SK-N-SH (cell line): ENCODE measurements at regions not wholly inside any gene's neighbourhood (a gene's known extent, or its start where the extent isn't known, plus 50 kb on each side); places are given as distances from the start of the nearest gene placed in this dataset.

Source experiments
- CTCF ChIA-PET: fragments of 300-600, 350-600 bp; formaldehyde crosslinking; extraction: SDS; loops from one replicate; lab custom pipeline; 2021; lab: Yijun Ruan, JAX
- POLR2A ChIA-PET: fragments of 350-600 bp; sonication (Branson Sonifier 250); formaldehyde crosslinking; extraction: SDS; loops from one replicate; lab custom pipeline; 2020; ENCODE audit warnings: antibody characterized with exemption, inconsistent platforms; lab: Yijun Ruan, JAX
- DNase-seq: peaks from one replicate; pipeline ENCODE4 v3.0.0; 2012
- H2AFZ ChIP-seq: fragments of 200-600 bp; sonication (generic); 2 replicates; pipeline ENCODE4 v1.8.1; 2016; ENCODE audit warnings: antibody characterized with exemption, mild to moderate bottlenecking, low read depth
- H3F3A ChIP-seq: fragments of 200-600 bp; sonication (generic); replicated peaks from 2 replicates; pipeline ENCODE3; 2016; ENCODE audit warnings: antibody characterized with exemption, mild to moderate bottlenecking; ENCODE audit not compliant: insufficient read depth
- H3K27ac ChIP-seq, 2 experiments: fragments of 200-500 bp in 1 of 2; fragments of 200-600 bp in 1 of 2; sonication (Bioruptor generic) in 1 of 2; sonication (generic), shearing (Covaris generic) in 1 of 2; 2 replicates each; pipeline versions ENCODE4 v1.5.1 to v1.6.1; 2014 to 2016; ENCODE audit warnings: low read depth in 2 of 2, inconsistent platforms in 1 of 2, low read length in 1 of 2, mild to moderate bottlenecking in 1 of 2, mixed read lengths in 1 of 2
- H3K27me3 ChIP-seq: fragments of 200-600 bp; sonication (generic), shearing (Covaris generic); 2 replicates; pipeline ENCODE4 v1.6.1; 2016; ENCODE audit warnings: mixed run types; ENCODE audit not compliant: insufficient read depth
- H3K36me3 ChIP-seq, 2 experiments: fragments of 200-500 bp in 1 of 2; fragments of 200-600 bp in 1 of 2; sonication (Bioruptor generic) in 1 of 2; sonication (generic) in 1 of 2; replicated peaks in 1 of 2; 2 replicates each; pipeline versions ENCODE3 to v1.5.1; 2014 to 2016; ENCODE audit warnings: low read length in 1 of 2, mild to moderate bottlenecking in 1 of 2; ENCODE audit not compliant: insufficient read depth in 2 of 2, control insufficient read depth in 1 of 2
- H3K4me1 ChIP-seq, 2 experiments: fragments of 200-500 bp in 1 of 2; fragments of 200-600 bp in 1 of 2; sonication (Bioruptor generic) in 1 of 2; sonication (generic), shearing (Covaris generic) in 1 of 2; 2 replicates each; pipeline versions ENCODE4 v1.5.1 to v1.6.1; 2014 to 2016; ENCODE audit warnings: low read depth in 1 of 2, low read length in 1 of 2, mixed run types in 1 of 2; ENCODE audit not compliant: insufficient read depth in 2 of 2, control insufficient read depth in 1 of 2
- H3K4me2 ChIP-seq: fragments of 200-600 bp; sonication (generic), shearing (Covaris generic); 2 replicates; pipeline ENCODE4 v1.6.1; 2017; ENCODE audit warnings: mixed run types
- H3K4me3 ChIP-seq, 2 experiments: fragments of 200-500 bp in 1 of 2; fragments of 200-600 bp in 1 of 2; sonication (Bioruptor generic) in 1 of 2; sonication (generic), shearing (Covaris generic) in 1 of 2; 2 replicates each; pipeline versions ENCODE4 v1.5.1 to v1.8.1; 2014 to 2016; ENCODE audit warnings: low read depth in 2 of 2, inconsistent platforms in 1 of 2, low read length in 1 of 2, mild to moderate bottlenecking in 1 of 2, mixed read lengths in 1 of 2, moderate library complexity in 1 of 2
- H3K79me2 ChIP-seq: fragments of 200-600 bp; sonication (generic); 2 replicates; pipeline ENCODE4 v1.8.1; 2017; ENCODE audit warnings: mild to moderate bottlenecking; ENCODE audit not compliant: insufficient read depth
- H3K9ac ChIP-seq: fragments of 200-600 bp; sonication (generic); 2 replicates; pipeline ENCODE4 v1.6.1; 2017; ENCODE audit warnings: mixed run types
- H3K9me2 ChIP-seq: fragments of 200-600 bp; sonication (generic); 2 replicates; pipeline ENCODE4 v1.6.1; 2017; ENCODE audit warnings: mixed run types
- H3K9me3 ChIP-seq: fragments of 200-600 bp; sonication (generic); 2 replicates; pipeline ENCODE4 v1.6.1; 2017; ENCODE audit warnings: mixed run types, mild to moderate bottlenecking, moderate library complexity
- H4K20me1 ChIP-seq: fragments of 200-600 bp; sonication (generic); 2 replicates; pipeline ENCODE4 v1.6.1; 2017; ENCODE audit warnings: mild to moderate bottlenecking, mixed run types; ENCODE audit not compliant: insufficient read depth
- EP300 ChIP-seq, 2 experiments: IDR thresholded peaks; 2 replicates each; pipeline versions ENCODE4 v1.4.0 to v1.6.1; 2012; ENCODE audit warnings: borderline replicate concordance in 1 of 2, low read depth in 1 of 2, low read length in 1 of 2
- EZH2phosphoT487 ChIP-seq: fragments of 200-600 bp; sonication (generic); IDR thresholded peaks from 2 replicates; pipeline ENCODE4 v1.6.1; 2017; ENCODE audit warnings: low read depth, mixed run types, mild to moderate bottlenecking, antibody characterized with exemption, moderate library complexity, borderline replicate concordance
- FOSL2 ChIP-seq: IDR thresholded peaks from 2 replicates; pipeline ENCODE4 v1.4.0; 2012; ENCODE audit warnings: low read depth, mild to moderate bottlenecking, moderate library complexity, borderline replicate concordance
- FOXJ3 ChIP-seq: sonication (generic); formaldehyde crosslinking; IDR thresholded peaks from 2 replicates; pipeline ENCODE4 v1.5.1; 2020; ENCODE audit warnings: mild to moderate bottlenecking, missing genetic modification reagents
- FOXM1 ChIP-seq: IDR thresholded peaks from 2 replicates; pipeline ENCODE4 v1.4.0; 2012; ENCODE audit warnings: low read depth, mild to moderate bottlenecking
- GATA2 ChIP-seq: sonication (generic); formaldehyde crosslinking; IDR thresholded peaks from 2 replicates; pipeline ENCODE4 v1.5.0; 2020; ENCODE audit warnings: mild to moderate bottlenecking, missing genetic modification reagents
- IRF3 ChIP-seq: fragments of 150-350 bp; IDR thresholded peaks from 2 replicates; pipeline ENCODE4 v1.6.1; 2016; ENCODE audit warnings: mild to moderate bottlenecking, low read depth, low read length
- MXI1 ChIP-seq: IDR thresholded peaks from 2 replicates; pipeline ENCODE4 v1.6.1; 2012; ENCODE audit warnings: mild to moderate bottlenecking, low read depth, low read length, improper control_type of control experiment
- NFIC ChIP-seq: IDR thresholded peaks from 2 replicates; pipeline ENCODE4 v1.4.0; 2012; ENCODE audit warnings: borderline replicate concordance
- NRF1 ChIP-seq: IDR thresholded peaks from 2 replicates; pipeline ENCODE4 v1.6.1; 2012; ENCODE audit warnings: low read depth, mild to moderate bottlenecking, low read length
- RCOR1 ChIP-seq: fragments of 150-350 bp; IDR thresholded peaks from 2 replicates; pipeline ENCODE4 v1.6.1; 2017; ENCODE audit warnings: antibody characterized with exemption, low read length
- RFX5 ChIP-seq: IDR thresholded peaks from 2 replicates; pipeline ENCODE4 v1.6.1; 2012; ENCODE audit warnings: mild to moderate bottlenecking, improper control_type of control experiment, low read length
- USF2 ChIP-seq: fragments of 150-350 bp; IDR thresholded peaks from 2 replicates; pipeline ENCODE4 v1.6.1; 2017; ENCODE audit warnings: antibody characterized with exemption, low read length, low read depth, borderline replicate concordance
- WGBS: methylation state at CpG from one replicate; pipeline ENCODE4 v1.1.6; 2017; ENCODE audit warnings: low lambda C conversion rate; 5-methylcytosine and 5-hydroxymethylcytosine counted together
- TF ChIP-seq, protein P1 (sequence below): IDR thresholded peaks from 2 replicates; pipeline ENCODE4; 2012
- TF ChIP-seq, protein P2 (sequence below): IDR thresholded peaks from 2 replicates; pipeline ENCODE4 v1.4.0; 2012; ENCODE audit warnings: low read depth, borderline replicate concordance

DNA sequence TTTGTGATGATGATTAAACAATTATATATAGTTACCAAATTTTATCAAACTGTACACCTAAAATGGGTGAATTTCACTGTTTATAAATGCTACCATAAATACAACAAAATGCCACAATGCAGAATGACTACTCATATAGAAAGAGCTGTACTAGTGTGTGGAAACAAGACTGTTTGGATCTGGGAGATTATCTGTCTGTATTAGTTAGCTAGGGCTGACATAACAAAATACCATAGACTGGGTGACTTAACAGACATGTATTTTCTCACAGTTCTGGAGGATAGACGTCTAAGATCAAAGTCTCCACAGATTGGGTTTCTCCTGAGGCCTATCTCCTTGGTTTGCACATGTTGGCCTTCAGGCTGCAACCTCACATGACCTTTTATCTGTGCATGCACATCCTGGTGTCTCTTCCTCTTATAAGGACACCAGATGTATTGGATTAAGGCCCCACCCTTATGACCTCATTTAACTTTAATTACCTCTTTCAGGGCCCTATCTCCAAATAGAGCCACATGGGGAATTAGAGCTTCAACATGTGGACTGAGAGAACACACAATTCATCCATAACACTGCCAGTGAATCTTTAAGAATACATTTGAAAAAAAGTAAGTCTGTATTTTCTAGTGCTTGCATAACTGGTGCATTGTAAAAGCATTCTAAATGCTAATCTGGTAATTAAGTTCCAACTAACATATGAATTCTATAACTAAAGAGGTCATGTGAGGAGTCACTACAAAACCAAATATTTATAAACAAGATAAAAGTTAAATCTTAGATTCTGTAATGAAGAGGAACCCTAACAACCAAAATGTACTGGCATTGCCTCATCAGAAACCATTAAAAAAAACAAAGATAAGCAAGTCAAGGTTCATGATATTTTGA, 699.6 kb downstream of the NYAP2 start:
- Histone ChIP-seq H3F3A (no peaks in the 10 kb centered on the region), H3K4me3 (no peak overlapping the region), H3K9me3 (0 out of 2 replicates have a peak, but pooled peaks cover 8% of the 10 kb centered on the region), H3K27me3 (no peaks in the 10 kb centered on the region), H2AFZ (no peak overlapping the region), H3K27ac (no peak overlapping the region), H3K79me2 (no peaks in the 10 kb centered on the region), H3K4me2 (no peak overlapping the region), H3K36me3 (peaks cover 0 to 4% of the 10 kb centered on the region in 2 experiments), H3K4me1 (no peaks in the 10 kb centered on the region), H3K9ac (no peak overlapping the region), H4K20me1 (no peaks in the 10 kb centered on the region), H3K9me2 (no peaks in the 10 kb centered on the region)
- no peak for DNase-seq
- 14% methylated on average over 1 of the region's 1 CpG for WGBS
- TF ChIP-seq IRF3 (no peak), FOXJ3 (CRISPR knock-in tag) (no peak), RFX5 (no peak), EP300 (IDR thresholded peaks at IDR 0.05; ENCODE audit: borderline replicate concordance in 1 of 2, low read depth in 1 of 2, low read length in 1 of 2) (no peak), RCOR1 (no peak), NFIC (no peak), FOXM1 (no peak), GATA2 (no peak), MXI1 (no peak), NRF1 (no peak), FOSL2 (no peak), EZH2phosphoT487 (no peak), USF2 (no peak)
- TF ChIP-seq, protein P1, sequence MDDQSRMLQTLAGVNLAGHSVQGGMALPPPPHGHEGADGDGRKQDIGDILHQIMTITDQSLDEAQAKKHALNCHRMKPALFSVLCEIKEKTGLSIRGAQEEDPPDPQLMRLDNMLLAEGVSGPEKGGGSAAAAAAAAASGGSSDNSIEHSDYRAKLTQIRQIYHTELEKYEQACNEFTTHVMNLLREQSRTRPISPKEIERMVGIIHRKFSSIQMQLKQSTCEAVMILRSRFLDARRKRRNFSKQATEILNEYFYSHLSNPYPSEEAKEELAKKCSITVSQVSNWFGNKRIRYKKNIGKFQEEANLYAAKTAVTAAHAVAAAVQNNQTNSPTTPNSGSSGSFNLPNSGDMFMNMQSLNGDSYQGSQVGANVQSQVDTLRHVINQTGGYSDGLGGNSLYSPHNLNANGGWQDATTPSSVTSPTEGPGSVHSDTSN, result no peak
- TF ChIP-seq, protein P2, sequence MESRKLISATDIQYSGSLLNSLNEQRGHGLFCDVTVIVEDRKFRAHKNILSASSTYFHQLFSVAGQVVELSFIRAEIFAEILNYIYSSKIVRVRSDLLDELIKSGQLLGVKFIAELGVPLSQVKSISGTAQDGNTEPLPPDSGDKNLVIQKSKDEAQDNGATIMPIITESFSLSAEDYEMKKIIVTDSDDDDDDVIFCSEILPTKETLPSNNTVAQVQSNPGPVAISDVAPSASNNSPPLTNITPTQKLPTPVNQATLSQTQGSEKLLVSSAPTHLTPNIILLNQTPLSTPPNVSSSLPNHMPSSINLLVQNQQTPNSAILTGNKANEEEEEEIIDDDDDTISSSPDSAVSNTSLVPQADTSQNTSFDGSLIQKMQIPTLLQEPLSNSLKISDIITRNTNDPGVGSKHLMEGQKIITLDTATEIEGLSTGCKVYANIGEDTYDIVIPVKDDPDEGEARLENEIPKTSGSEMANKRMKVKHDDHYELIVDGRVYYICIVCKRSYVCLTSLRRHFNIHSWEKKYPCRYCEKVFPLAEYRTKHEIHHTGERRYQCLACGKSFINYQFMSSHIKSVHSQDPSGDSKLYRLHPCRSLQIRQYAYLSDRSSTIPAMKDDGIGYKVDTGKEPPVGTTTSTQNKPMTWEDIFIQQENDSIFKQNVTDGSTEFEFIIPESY, result no peak
- ChIA-PET CTCF (no interaction called here), POLR2A (no interaction called here)
